ENCODE measurements at regions not wholly inside any gene's neighbourhood (a gene's known extent, or its start where the extent isn't known, plus 50 kb on each side); places are given as distances from the start of the nearest gene placed in this dataset.

GRCh38 chr10:117801691-117802090 lies 245.1 kb downstream of the RAB11FIP2 start:
- TF ChIP-seq CTCF (IDR thresholded peaks at IDR 0.05; ENCODE audit: control extremely low read depth in 1 of 3, insufficient read depth in 1 of 3, low read depth in 1 of 3, low read length in 3 of 3) (no peak), EZH2 (IDR thresholded peaks at IDR 0.05; ENCODE audit: low read depth, low read length, severe bottlenecking) (no peak), USF2 (IDR thresholded peaks at IDR 0.05; ENCODE audit: low read length) (no peak), POLR2A (IDR thresholded peaks at IDR 0.05; ENCODE audit: control extremely low read depth in 1 of 2, low read depth in 2 of 2, low read length in 2 of 2) (no peak), ZNF274 (IDR thresholded peaks at IDR 0.05; ENCODE audit: borderline replicate concordance, extremely low read depth, low read length) (no peak), JUND (IDR thresholded peaks at IDR 0.05; ENCODE audit: low read length) (no peak), POLR2AphosphoS5 (IDR thresholded peaks at IDR 0.05; ENCODE audit: low read depth, low read length) (no peak), ASH2L (IDR thresholded peaks at IDR 0.05; ENCODE audit: low read length) (no peak), CEBPB (IDR thresholded peaks at IDR 0.05; ENCODE audit: low read depth, low read length) (no peak), YY1 (IDR thresholded peaks at IDR 0.05; ENCODE audit: low read depth, low read length) (no peak), KDM1A (IDR thresholded peaks at IDR 0.05; ENCODE audit: borderline replicate concordance, low read length) (no peak), MAX (IDR thresholded peaks at IDR 0.05) (no peak)
- TF ChIP-seq, protein P1, sequence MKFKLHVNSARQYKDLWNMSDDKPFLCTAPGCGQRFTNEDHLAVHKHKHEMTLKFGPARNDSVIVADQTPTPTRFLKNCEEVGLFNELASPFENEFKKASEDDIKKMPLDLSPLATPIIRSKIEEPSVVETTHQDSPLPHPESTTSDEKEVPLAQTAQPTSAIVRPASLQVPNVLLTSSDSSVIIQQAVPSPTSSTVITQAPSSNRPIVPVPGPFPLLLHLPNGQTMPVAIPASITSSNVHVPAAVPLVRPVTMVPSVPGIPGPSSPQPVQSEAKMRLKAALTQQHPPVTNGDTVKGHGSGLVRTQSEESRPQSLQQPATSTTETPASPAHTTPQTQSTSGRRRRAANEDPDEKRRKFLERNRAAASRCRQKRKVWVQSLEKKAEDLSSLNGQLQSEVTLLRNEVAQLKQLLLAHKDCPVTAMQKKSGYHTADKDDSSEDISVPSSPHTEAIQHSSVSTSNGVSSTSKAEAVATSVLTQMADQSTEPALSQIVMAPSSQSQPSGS (IDR thresholded peaks at IDR 0.05; ENCODE audit: low read length) = no peak

Data from H1 (cell line).